Activated CD4-positive, alpha-beta T cell treated with anti-CD3 and anti-CD28 coated beads, Interleukin-2, amount 10 ng/mL, durations not matched to agents 7 days and 5 days (primary cell): ENCODE measurements at regions not wholly inside any gene's neighbourhood (a gene's known extent, or its start where the extent isn't known, plus 50 kb on each side); places are given as distances from the start of the nearest gene placed in this dataset.
"Not testable (repeated sequence)": the region's sequence is repeated elsewhere in the genome, so short reads cannot be mapped to it uniquely, and the experiment has no call there.

Experiments
- CTCF ChIA-PET: fragments of 350-600 bp; sonication (Branson Sonifier 250); formaldehyde crosslinking; loops from one replicate; lab custom pipeline; 2021; ENCODE audit warnings: antibody characterized with exemption; lab: Charles Lee
- POLR2A ChIA-PET: fragments of 350-600 bp; sonication (Branson Sonifier 250); formaldehyde crosslinking; loops from one replicate; lab custom pipeline; 2021; ENCODE audit warnings: antibody characterized with exemption; lab: Charles Lee
- DNase-seq: peaks from one replicate; pipeline ENCODE4 v3.0.0-alpha.2; 2020
- H3K27ac Mint-ChIP-seq: one replicate; pipeline ENCODE4 v1.8.0; 2021; ENCODE audit warnings: mild to moderate bottlenecking, moderate library complexity, mixed read lengths
- H3K27me3 Mint-ChIP-seq: one replicate; pipeline ENCODE4 v1.8.0; 2021; ENCODE audit warnings: mixed read lengths
- H3K36me3 Mint-ChIP-seq: one replicate; pipeline ENCODE4 v1.8.0; 2021; ENCODE audit warnings: low read depth, mixed read lengths
- H3K4me1 Mint-ChIP-seq: one replicate; pipeline ENCODE4 v1.8.0; 2021; ENCODE audit warnings: mixed read lengths
- H3K4me3 Mint-ChIP-seq: one replicate; pipeline ENCODE4 v1.8.0; 2021; ENCODE audit warnings: mild to moderate bottlenecking, moderate library complexity, mixed read lengths
- H3K9me3 Mint-ChIP-seq: one replicate; pipeline ENCODE4 v1.8.0; 2021; ENCODE audit warnings: mixed read lengths

DNA sequence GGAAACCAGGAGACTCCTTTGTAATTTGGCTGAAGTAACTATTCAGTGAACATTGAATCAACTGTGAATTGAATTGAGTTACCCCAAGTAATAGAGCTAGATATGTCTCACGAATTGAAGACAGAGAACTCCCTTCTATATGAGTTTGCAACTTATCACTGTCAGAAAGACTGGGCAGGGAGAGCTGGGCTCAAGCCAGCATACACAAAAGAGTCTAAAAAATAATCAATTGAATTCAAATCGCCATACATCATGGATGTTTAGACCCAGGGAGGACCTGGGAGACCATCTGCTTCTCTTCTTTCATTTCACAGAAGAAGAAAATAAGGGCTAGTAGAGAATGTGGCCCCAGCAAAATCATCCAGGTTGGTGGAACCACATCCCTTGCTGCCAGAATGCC is 503.1 kb upstream of the AUTS2 start:
- no peak for DNase-seq
- H3K36me3 Mint-ChIP-seq, result no peaks in the 10 kb centered on the region
- H3K9me3 Mint-ChIP-seq, result peaks cover 25% of the 10 kb centered on the region
- no peaks in the 10 kb centered on the region for H3K27me3 Mint-ChIP-seq
- no peak overlapping the region for H3K27ac Mint-ChIP-seq
- H3K4me3 Mint-ChIP-seq, result no peak overlapping the region
- CTCF ChIA-PET, result no interaction called here
- POLR2A ChIA-PET, result no interaction called here
- H3K4me1 Mint-ChIP-seq, result no peaks in the 10 kb centered on the region

DNA sequence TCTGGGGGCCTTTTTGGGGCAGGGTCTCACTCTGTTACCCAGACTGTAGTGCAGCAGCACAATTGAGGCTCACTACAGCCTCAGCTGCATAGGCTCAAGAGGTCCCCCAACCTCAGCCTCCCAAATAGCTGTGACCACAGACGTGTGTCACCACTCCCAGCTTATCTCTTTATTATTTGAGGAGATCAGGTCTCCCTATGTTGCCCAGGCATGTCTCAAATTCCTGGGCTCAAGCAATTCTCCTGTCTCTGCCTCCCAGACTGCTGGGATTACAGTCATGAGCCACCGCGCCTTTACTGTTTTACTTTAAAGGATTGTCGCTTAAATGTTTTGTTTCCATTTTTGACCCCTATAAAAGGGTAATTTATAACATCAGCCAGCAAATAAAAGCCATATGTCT is 502.6 kb upstream of the AUTS2 start:
- no peaks in the 10 kb centered on the region for H3K36me3 Mint-ChIP-seq
- H3K27me3 Mint-ChIP-seq, result no peaks in the 10 kb centered on the region
- no peak for DNase-seq
- H3K4me3 Mint-ChIP-seq, result no peak overlapping the region
- POLR2A ChIA-PET, result no interaction called here
- no peaks in the 10 kb centered on the region for H3K4me1 Mint-ChIP-seq
- no peak overlapping the region for H3K27ac Mint-ChIP-seq
- CTCF ChIA-PET, result no interaction called here
- peaks cover 25% of the 10 kb centered on the region for H3K9me3 Mint-ChIP-seq

DNA sequence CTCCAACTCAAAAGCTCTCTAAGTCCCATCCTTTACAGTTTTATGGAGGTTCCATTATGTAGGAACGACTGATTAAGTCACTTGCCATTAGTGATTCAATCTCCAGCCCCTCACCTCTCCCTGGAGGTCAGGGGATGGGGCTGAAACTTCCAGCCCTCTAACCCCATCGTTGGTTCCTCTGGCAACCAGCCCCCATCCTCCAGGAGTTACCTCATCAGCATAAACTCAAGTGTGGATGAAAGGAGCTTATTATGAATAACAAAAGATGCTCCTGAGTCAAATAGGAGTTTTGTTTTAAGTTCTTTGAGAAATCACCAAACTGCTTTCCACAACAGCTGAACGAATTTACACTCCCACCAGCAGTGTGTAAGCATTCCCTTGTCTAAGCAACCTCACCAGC is 494.3 kb upstream of the AUTS2 start:
- no peaks in the 10 kb centered on the region for H3K36me3 Mint-ChIP-seq
- POLR2A ChIA-PET, result no interaction called here

DNA sequence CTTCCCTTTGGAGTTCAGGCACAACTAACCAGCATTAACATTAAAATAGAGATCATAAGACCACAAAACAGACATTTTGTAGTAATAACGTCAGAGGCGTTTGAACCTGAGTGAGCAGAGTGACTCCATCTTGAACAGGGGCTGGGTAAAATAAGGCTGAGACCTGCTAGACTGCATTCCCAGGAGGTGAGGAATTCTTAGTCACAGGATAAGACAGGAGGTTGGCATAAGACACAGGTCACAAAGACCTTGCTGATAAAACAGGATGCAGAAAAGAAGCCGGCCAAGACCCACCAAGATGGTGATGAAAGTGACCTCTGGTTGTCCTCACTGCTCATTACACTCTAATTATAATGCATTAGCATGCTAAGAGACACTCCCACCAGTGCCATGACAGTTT is 493.2 kb upstream of the AUTS2 start:
- ChIA-PET POLR2A (no interaction called here), CTCF (no interaction called here)
- no peak overlapping the region for H3K4me3 Mint-ChIP-seq
- no peaks in the 10 kb centered on the region for H3K4me1 Mint-ChIP-seq
- peaks cover 12% of the 10 kb centered on the region for H3K9me3 Mint-ChIP-seq
- no peak for DNase-seq
- no peak overlapping the region for H3K27ac Mint-ChIP-seq
- H3K36me3 Mint-ChIP-seq, result no peaks in the 10 kb centered on the region
- H3K27me3 Mint-ChIP-seq, result no peaks in the 10 kb centered on the region

More for the DNA sequence above, 494.3 kb upstream of the AUTS2 start:
- H3K9me3 Mint-ChIP-seq, result peaks cover 16% of the 10 kb centered on the region
- H3K4me1 Mint-ChIP-seq, result no peaks in the 10 kb centered on the region
- CTCF ChIA-PET, result no interaction called here
- no peak overlapping the region for H3K4me3 Mint-ChIP-seq
- no peaks in the 10 kb centered on the region for H3K27me3 Mint-ChIP-seq
- DNase-seq, result no peak
- H3K27ac Mint-ChIP-seq, result no peak overlapping the region

DNA sequence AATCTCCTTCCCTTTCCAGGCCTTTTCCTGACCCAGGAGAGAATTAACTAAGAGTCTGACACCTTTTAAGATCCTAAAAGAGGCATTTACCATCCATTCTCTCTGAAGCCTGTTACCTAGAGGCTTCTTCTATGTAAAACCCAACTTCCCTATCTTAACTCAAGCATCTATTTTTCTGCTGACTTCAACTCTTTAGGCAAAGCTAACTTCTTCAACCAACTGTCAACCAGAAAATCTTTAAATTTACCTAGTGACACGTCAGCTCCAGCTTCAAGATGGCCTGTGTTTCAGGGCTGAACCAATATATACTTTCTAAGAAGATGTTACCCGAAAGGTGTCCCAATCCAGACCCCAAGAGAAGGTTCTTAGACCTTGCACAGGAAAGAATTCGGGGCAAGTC is 492.3 kb upstream of the AUTS2 start:
- Mint-ChIP-seq H3K27me3 (no peaks in the 10 kb centered on the region), H3K9me3 (peaks cover 12% of the 10 kb centered on the region), H3K4me1 (no peaks in the 10 kb centered on the region), H3K36me3 (no peaks in the 10 kb centered on the region), H3K4me3 (no peak overlapping the region), H3K27ac (no peak overlapping the region)
- DNase-seq, result no peak
- CTCF ChIA-PET, result no interaction called here
- POLR2A ChIA-PET, result no interaction called here

- H3K27me3 Mint-ChIP-seq, H3K4me3 Mint-ChIP-seq, CTCF ChIA-PET, POLR2A ChIA-PET, H3K4me1 Mint-ChIP-seq, H3K27ac Mint-ChIP-seq, H3K36me3 Mint-ChIP-seq, DNase-seq: not testable (repeated sequence)
- H3K9me3 Mint-ChIP-seq, result peaks cover 12% of the 10 kb centered on the region
These were observed 491.8 kb upstream of the AUTS2 start for GRCh38 chr7:69106449-69106848.

GRCh38 chr7:69106946-69107345 is 491.3 kb upstream of the AUTS2 start:
- H3K9me3 Mint-ChIP-seq, H3K27ac Mint-ChIP-seq, H3K27me3 Mint-ChIP-seq, POLR2A ChIA-PET, H3K36me3 Mint-ChIP-seq, H3K4me1 Mint-ChIP-seq, H3K4me3 Mint-ChIP-seq, DNase-seq, CTCF ChIA-PET: not testable (repeated sequence)

DNA sequence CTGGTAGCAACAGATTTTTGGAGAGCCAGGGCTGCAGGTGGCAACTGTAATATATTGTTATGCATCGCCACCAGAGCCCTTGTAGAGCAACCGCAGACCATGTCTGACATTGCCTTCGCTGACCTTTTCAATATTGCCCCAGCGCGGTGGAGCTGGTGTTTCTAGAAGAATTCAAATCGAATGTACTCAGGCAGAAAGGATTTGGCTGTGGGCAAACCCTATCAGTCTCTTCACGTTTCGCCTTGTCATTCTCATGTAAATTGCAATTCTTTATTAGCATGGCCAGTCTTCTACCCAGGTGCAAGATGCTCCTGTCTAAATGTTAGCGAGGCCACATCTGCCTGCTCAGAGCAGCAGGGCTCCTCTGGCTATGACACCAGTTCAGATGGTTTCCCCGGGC is 490.2 kb upstream of the AUTS2 start:
- no peaks in the 10 kb centered on the region for H3K27me3 Mint-ChIP-seq
- H3K4me3 Mint-ChIP-seq, result no peak overlapping the region
- peaks cover 5% of the 10 kb centered on the region for H3K9me3 Mint-ChIP-seq
- DNase-seq, result no peak
- CTCF ChIA-PET, result no interaction called here
- no peaks in the 10 kb centered on the region for H3K36me3 Mint-ChIP-seq
- POLR2A ChIA-PET, result no interaction called here
- no peaks in the 10 kb centered on the region for H3K4me1 Mint-ChIP-seq
- no peak overlapping the region for H3K27ac Mint-ChIP-seq

- H3K4me3 Mint-ChIP-seq, result no peak overlapping the region
- POLR2A ChIA-PET, result no interaction called here
- DNase-seq, result no peak
- H3K9me3 Mint-ChIP-seq, result peaks cover 5% of the 10 kb centered on the region
- no peaks in the 10 kb centered on the region for H3K27me3 Mint-ChIP-seq
- H3K27ac Mint-ChIP-seq, result no peak overlapping the region
- no peaks in the 10 kb centered on the region for H3K36me3 Mint-ChIP-seq
- CTCF ChIA-PET, result no interaction called here
- no peaks in the 10 kb centered on the region for H3K4me1 Mint-ChIP-seq
These were observed 489.0 kb upstream of the AUTS2 start for GRCh38 chr7:69109246-69109645.

- no peak for DNase-seq
- H3K4me1 Mint-ChIP-seq, result no peaks in the 10 kb centered on the region
- ChIA-PET CTCF (interaction anchor here (1.0 kb wide), 1 partner anchor 14 kb away, joined by 4 read pairs; no protein-coding TSS in a partner anchor), POLR2A (no interaction called here)
- no peaks in the 10 kb centered on the region for H3K36me3 Mint-ChIP-seq
- no peaks in the 10 kb centered on the region for H3K27me3 Mint-ChIP-seq
- H3K9me3 Mint-ChIP-seq, result peaks cover 5% of the 10 kb centered on the region
- H3K4me3 Mint-ChIP-seq, result no peak overlapping the region
- H3K27ac Mint-ChIP-seq, result no peak overlapping the region
These were observed 488.4 kb upstream of the AUTS2 start for GRCh38 chr7:69109879-69110278.

DNA sequence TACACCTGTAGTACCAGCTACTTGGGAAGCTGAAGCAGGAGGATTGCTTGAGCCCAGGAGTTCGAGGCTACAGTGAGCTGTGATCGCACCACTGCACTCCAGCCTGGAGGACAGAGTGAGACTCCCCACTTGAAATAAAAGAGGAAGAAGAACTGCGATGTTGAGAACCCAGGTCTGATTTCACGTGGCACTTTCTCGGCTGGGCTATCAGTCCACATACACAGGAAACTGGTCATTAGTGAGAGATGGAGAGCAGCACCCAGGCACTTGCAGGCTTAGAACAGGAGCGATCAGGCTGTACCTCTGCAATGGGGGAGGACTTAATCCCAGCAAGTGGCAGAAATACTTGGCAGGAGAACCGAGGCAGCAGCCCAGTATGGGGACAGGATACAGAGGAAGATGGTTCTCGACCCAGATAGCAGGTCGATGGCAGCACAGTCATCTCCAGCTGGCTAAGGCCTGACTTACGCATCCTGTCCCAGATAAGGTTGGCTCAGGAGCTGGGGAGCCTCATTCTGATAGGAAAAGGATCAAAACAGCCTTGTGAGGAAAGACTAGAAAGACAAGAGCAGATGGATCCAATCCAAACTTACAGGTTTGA is 487.7 kb upstream of the AUTS2 start:
- H3K4me1 Mint-ChIP-seq, result no peaks in the 10 kb centered on the region
- ChIA-PET POLR2A (no interaction called here), CTCF (interaction anchor here (1.0 kb wide), 1 partner anchor 13 kb away, joined by 4 read pairs; no protein-coding TSS in a partner anchor)
- no peak overlapping the region for H3K4me3 Mint-ChIP-seq
- no peaks in the 10 kb centered on the region for H3K36me3 Mint-ChIP-seq
- peaks cover 5% of the 10 kb centered on the region for H3K9me3 Mint-ChIP-seq
- no peak overlapping the region for H3K27ac Mint-ChIP-seq
- DNase-seq, result no peak
- no peaks in the 10 kb centered on the region for H3K27me3 Mint-ChIP-seq

GRCh38 chr7:69114374-69114773 is 483.9 kb upstream of the AUTS2 start:
- no peak overlapping the region for H3K27ac Mint-ChIP-seq
- no peak for DNase-seq
- H3K4me3 Mint-ChIP-seq, result no peak overlapping the region
- H3K9me3 Mint-ChIP-seq, result peaks cover 4% of the 10 kb centered on the region
- H3K4me1 Mint-ChIP-seq, result no peaks in the 10 kb centered on the region
- ChIA-PET CTCF (no interaction called here), POLR2A (no interaction called here)
- H3K36me3 Mint-ChIP-seq, result no peaks in the 10 kb centered on the region
- H3K27me3 Mint-ChIP-seq, result no peaks in the 10 kb centered on the region

GRCh38 chr7:69115788-69116187 is 482.5 kb upstream of the AUTS2 start:
- peaks cover 4% of the 10 kb centered on the region for H3K9me3 Mint-ChIP-seq
- POLR2A ChIA-PET, result no interaction called here

DNA sequence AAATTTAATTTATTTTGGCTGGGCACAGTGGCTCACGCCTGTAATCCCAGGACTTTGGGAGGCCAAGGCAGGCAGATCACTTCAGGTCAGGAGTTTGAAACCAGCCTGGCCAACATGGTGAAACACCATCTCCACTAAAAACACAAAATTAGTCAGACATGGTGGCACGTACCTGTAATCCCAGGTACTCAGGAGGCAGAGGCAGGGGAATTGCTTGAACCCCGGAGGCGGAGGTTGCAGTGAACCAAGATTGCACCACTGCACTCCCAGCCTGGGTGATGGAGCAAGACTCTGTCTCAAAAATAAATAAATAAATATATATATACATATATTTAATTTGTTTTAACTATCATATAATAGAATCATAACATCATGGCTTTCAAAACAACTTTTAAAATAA is 482.1 kb upstream of the AUTS2 start:
- H3K4me3 Mint-ChIP-seq, POLR2A ChIA-PET, H3K4me1 Mint-ChIP-seq, DNase-seq, H3K27ac Mint-ChIP-seq, H3K9me3 Mint-ChIP-seq, CTCF ChIA-PET, H3K27me3 Mint-ChIP-seq, H3K36me3 Mint-ChIP-seq: not testable (repeated sequence)

More at GRCh38 chr7:69115788-69116187, 482.5 kb upstream of the AUTS2 start:
- Mint-ChIP-seq H3K4me3 (no peak overlapping the region), H3K27ac (no peak overlapping the region), H3K27me3 (no peaks in the 10 kb centered on the region), H3K4me1 (no peaks in the 10 kb centered on the region), H3K36me3 (no peaks in the 10 kb centered on the region)
- CTCF ChIA-PET, result no interaction called here
- no peak for DNase-seq
